Keratinocyte (primary cell): ENCODE measurements at regions not wholly inside any gene's neighbourhood (a gene's known extent, or its start where the extent isn't known, plus 50 kb on each side); places are given as distances from the start of the nearest gene placed in this dataset.

Experiments
- EZH2 ChIP-seq: IDR thresholded peaks from one replicate; pipeline ENCODE4 v1.6.1; 2012; ENCODE audit warnings: inconsistent platforms, mild to moderate bottlenecking, low read length, moderate library complexity
- TF ChIP-seq, protein P1 (sequence below), 3 experiments: IDR thresholded peaks in 1 of 3; conservative IDR thresholded peaks in 1 of 3; optimal IDR thresholded peaks in 1 of 3; 2 replicates in 2 of 3; 3 replicates in 1 of 3; pipeline versions ENCODE3 to v1.5.1; 2011; ENCODE audit warnings: low read length in 3 of 3, mild to moderate bottlenecking in 3 of 3, moderate library complexity in 2 of 3, control low read depth in 1 of 3, inconsistent platforms in 1 of 3; ENCODE audit not compliant: insufficient read depth in 2 of 3; ENCODE audit errors: extremely low read depth in 1 of 3

DNA sequence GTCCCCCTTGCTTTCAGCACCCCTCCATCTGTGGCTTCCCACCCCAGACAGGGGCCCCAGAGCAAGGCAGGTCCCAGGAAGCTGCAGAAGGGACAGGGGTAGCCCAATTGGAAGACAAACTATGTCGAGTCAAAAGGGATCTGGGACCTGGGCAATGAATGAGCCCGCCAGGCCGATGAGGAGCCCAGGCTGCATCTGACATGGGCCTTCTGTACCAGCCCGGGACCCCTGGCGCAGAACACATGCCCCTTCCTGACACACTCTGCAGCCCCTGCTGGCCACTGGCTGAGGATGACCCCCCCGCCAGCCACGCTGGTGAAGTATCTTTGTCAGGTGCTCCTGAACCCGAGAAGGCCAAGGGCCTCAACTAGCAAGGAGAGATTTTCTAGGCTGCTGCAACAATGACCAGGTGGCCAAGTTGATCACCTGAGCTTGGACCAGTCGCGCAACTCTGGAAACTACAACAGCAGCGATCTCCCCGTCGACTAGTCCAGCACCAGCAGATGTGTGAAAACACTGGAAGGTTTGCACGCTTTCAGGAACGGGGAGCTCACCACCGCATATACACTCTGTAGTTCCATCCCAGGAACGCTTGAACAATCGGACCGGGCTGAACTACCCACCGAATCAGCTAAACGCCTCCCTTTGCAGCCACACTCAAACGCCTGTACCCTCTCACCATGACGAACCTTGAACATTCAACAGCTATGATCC lies 119.0 kb downstream of the NCOR2 start:
- TF ChIP-seq, protein P1, sequence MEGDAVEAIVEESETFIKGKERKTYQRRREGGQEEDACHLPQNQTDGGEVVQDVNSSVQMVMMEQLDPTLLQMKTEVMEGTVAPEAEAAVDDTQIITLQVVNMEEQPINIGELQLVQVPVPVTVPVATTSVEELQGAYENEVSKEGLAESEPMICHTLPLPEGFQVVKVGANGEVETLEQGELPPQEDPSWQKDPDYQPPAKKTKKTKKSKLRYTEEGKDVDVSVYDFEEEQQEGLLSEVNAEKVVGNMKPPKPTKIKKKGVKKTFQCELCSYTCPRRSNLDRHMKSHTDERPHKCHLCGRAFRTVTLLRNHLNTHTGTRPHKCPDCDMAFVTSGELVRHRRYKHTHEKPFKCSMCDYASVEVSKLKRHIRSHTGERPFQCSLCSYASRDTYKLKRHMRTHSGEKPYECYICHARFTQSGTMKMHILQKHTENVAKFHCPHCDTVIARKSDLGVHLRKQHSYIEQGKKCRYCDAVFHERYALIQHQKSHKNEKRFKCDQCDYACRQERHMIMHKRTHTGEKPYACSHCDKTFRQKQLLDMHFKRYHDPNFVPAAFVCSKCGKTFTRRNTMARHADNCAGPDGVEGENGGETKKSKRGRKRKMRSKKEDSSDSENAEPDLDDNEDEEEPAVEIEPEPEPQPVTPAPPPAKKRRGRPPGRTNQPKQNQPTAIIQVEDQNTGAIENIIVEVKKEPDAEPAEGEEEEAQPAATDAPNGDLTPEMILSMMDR (optimal IDR thresholded peaks at IDR 0.05 in 1 of 3, IDR thresholded peaks at IDR 0.05 in 1 of 3, conservative IDR thresholded peaks at IDR 0.05 in 1 of 3; ENCODE audit: extremely low read depth in 1 of 3, insufficient read depth in 2 of 3, low read length in 3 of 3) = no peak
- TF ChIP-seq EZH2 = no peak
